Liver (tissue), 3 donors: ENCODE measurements at regions not wholly inside any gene's neighbourhood (a gene's known extent, or its start where the extent isn't known, plus 50 kb on each side); places are given as distances from the start of the nearest gene placed in this dataset.

Experiments used
- EGR1 ChIP-seq, 2 donors: IDR thresholded peaks; 2 replicates each; pipeline ENCODE4 v1.6.1; 2016 to 2018; ENCODE audit warnings: antibody characterized with exemption in 2 of 2, low read depth in 2 of 2
- FOXA1 ChIP-seq: IDR thresholded peaks from 2 replicates; pipeline ENCODE4 v1.6.1; 2016; ENCODE audit warnings: antibody characterized with exemption
- FOXA2 ChIP-seq: IDR thresholded peaks from 2 replicates; pipeline ENCODE4 v1.6.1; 2016; ENCODE audit warnings: antibody characterized with exemption
- GABPA ChIP-seq, 2 donors: IDR thresholded peaks in 1 of 2; conservative IDR thresholded peaks in 1 of 2; 2 replicates each; pipeline ENCODE4 v1.6.1; 2016; ENCODE audit warnings: antibody characterized with exemption in 2 of 2, mild to moderate bottlenecking in 1 of 2, moderate library complexity in 1 of 2
- JUND ChIP-seq, 2 donors: IDR thresholded peaks; 2 replicates each; pipeline ENCODE4 v1.6.1; 2016; ENCODE audit warnings: antibody characterized with exemption in 2 of 2
- SP1 ChIP-seq: IDR thresholded peaks from 2 replicates; pipeline ENCODE4 v1.6.1; 2018; ENCODE audit warnings: antibody characterized with exemption, mild to moderate bottlenecking
- TAF1 ChIP-seq: conservative IDR thresholded peaks from 2 replicates; pipeline ENCODE4 v1.6.1; 2016; ENCODE audit warnings: antibody characterized with exemption, mild to moderate bottlenecking
- YY1 ChIP-seq: IDR thresholded peaks from 2 replicates; pipeline ENCODE4 v1.6.1; 2016; ENCODE audit warnings: antibody characterized with exemption, mild to moderate bottlenecking
- TF ChIP-seq, protein P1 (sequence below): fragments of 150-350 bp; IDR thresholded peaks from 2 replicates; pipeline ENCODE4 v1.5.1; 2017; ENCODE audit warnings: improper control_type of control experiment, low read depth, low read length; ENCODE audit not compliant: missing input control
- TF ChIP-seq, protein P2 (sequence below): IDR thresholded peaks from 2 replicates; pipeline ENCODE4 v1.6.1; 2016; ENCODE audit warnings: antibody characterized with exemption
- TF ChIP-seq, protein P3 (sequence below): IDR thresholded peaks from 2 replicates; pipeline ENCODE4 v1.6.1; 2016; ENCODE audit warnings: antibody characterized with exemption, mild to moderate bottlenecking
- TF ChIP-seq, protein P4 (sequence below): IDR thresholded peaks from 2 replicates; pipeline ENCODE4 v1.6.1; 2016; ENCODE audit warnings: antibody characterized with exemption
- donor health status: healthy.
- donor health status: healthy.

DNA sequence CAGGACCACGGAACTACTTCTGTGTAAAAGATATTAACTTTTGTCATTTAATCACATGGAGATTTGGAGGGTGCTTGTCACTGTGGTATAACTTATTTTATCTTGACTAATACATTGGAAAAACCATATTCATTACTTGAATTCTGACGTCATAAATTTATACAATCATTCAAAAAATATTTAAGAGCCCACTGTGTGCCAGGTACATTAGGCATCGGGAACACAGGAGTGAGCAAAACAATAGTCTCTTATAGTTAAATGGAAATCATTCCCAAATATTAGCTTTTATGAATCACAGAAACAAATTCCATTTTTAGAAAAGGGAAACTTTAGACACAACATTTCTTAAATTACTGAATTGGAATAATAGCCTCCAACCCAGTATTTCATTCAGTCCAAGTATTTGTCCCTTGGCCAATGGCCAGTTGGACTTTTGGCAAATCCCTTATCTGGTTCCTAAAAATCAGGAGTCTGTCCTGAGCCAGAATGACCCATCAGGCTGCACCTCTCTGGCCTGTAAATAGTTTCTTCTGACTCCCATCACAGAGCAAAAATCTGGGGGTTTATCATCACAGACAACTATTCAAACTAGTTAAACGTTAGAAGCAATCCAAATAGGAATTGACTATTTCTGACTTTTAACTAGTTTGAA, 104.3 kb upstream of the FSTL4 start:
- TF ChIP-seq, protein P1, sequence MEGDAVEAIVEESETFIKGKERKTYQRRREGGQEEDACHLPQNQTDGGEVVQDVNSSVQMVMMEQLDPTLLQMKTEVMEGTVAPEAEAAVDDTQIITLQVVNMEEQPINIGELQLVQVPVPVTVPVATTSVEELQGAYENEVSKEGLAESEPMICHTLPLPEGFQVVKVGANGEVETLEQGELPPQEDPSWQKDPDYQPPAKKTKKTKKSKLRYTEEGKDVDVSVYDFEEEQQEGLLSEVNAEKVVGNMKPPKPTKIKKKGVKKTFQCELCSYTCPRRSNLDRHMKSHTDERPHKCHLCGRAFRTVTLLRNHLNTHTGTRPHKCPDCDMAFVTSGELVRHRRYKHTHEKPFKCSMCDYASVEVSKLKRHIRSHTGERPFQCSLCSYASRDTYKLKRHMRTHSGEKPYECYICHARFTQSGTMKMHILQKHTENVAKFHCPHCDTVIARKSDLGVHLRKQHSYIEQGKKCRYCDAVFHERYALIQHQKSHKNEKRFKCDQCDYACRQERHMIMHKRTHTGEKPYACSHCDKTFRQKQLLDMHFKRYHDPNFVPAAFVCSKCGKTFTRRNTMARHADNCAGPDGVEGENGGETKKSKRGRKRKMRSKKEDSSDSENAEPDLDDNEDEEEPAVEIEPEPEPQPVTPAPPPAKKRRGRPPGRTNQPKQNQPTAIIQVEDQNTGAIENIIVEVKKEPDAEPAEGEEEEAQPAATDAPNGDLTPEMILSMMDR, result no peak
- TF ChIP-seq SP1, result no peak
- TF ChIP-seq YY1, result no peak
- TF ChIP-seq, protein P2, sequence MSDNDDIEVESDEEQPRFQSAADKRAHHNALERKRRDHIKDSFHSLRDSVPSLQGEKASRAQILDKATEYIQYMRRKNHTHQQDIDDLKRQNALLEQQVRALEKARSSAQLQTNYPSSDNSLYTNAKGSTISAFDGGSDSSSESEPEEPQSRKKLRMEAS, result no peak
- TF ChIP-seq FOXA2, result no peak
- TF ChIP-seq TAF1, result no peak
- TF ChIP-seq, protein P3, sequence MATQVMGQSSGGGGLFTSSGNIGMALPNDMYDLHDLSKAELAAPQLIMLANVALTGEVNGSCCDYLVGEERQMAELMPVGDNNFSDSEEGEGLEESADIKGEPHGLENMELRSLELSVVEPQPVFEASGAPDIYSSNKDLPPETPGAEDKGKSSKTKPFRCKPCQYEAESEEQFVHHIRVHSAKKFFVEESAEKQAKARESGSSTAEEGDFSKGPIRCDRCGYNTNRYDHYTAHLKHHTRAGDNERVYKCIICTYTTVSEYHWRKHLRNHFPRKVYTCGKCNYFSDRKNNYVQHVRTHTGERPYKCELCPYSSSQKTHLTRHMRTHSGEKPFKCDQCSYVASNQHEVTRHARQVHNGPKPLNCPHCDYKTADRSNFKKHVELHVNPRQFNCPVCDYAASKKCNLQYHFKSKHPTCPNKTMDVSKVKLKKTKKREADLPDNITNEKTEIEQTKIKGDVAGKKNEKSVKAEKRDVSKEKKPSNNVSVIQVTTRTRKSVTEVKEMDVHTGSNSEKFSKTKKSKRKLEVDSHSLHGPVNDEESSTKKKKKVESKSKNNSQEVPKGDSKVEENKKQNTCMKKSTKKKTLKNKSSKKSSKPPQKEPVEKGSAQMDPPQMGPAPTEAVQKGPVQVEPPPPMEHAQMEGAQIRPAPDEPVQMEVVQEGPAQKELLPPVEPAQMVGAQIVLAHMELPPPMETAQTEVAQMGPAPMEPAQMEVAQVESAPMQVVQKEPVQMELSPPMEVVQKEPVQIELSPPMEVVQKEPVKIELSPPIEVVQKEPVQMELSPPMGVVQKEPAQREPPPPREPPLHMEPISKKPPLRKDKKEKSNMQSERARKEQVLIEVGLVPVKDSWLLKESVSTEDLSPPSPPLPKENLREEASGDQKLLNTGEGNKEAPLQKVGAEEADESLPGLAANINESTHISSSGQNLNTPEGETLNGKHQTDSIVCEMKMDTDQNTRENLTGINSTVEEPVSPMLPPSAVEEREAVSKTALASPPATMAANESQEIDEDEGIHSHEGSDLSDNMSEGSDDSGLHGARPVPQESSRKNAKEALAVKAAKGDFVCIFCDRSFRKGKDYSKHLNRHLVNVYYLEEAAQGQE, result no peak
- no peak for TF ChIP-seq EGR1 (IDR thresholded peaks at IDR 0.05; ENCODE audit: low read depth in 2 of 2)
- no peak for TF ChIP-seq FOXA1
- TF ChIP-seq, protein P4, sequence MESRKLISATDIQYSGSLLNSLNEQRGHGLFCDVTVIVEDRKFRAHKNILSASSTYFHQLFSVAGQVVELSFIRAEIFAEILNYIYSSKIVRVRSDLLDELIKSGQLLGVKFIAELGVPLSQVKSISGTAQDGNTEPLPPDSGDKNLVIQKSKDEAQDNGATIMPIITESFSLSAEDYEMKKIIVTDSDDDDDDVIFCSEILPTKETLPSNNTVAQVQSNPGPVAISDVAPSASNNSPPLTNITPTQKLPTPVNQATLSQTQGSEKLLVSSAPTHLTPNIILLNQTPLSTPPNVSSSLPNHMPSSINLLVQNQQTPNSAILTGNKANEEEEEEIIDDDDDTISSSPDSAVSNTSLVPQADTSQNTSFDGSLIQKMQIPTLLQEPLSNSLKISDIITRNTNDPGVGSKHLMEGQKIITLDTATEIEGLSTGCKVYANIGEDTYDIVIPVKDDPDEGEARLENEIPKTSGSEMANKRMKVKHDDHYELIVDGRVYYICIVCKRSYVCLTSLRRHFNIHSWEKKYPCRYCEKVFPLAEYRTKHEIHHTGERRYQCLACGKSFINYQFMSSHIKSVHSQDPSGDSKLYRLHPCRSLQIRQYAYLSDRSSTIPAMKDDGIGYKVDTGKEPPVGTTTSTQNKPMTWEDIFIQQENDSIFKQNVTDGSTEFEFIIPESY, result no peak
- no peak for TF ChIP-seq JUND (IDR thresholded peaks at IDR 0.05)
- no peak for TF ChIP-seq GABPA (IDR thresholded peaks at IDR 0.05 in 1 of 2, conservative IDR thresholded peaks at IDR 0.05 in 1 of 2)
